HG02970 (cell line): ENCODE measurements at regions not wholly inside any gene's neighbourhood (a gene's known extent, or its start where the extent isn't known, plus 50 kb on each side); places are given as distances from the start of the nearest gene placed in this dataset.

Experiments used
- ATAC-seq: cut with Tn5 transposase; IDR thresholded peaks from one replicate; pipeline ENCODE4 v1.9.1; 2021; ENCODE audit warnings: mild to moderate bottlenecking, moderate library complexity, moderate number of reproducible peaks; ENCODE audit not compliant: unreplicated experiment, low FRiP score

- ATAC-seq: no peak
Measured at GRCh38 chr1:113255720-113256347, 134.5 kb upstream of the MAGI3 start.

DNA sequence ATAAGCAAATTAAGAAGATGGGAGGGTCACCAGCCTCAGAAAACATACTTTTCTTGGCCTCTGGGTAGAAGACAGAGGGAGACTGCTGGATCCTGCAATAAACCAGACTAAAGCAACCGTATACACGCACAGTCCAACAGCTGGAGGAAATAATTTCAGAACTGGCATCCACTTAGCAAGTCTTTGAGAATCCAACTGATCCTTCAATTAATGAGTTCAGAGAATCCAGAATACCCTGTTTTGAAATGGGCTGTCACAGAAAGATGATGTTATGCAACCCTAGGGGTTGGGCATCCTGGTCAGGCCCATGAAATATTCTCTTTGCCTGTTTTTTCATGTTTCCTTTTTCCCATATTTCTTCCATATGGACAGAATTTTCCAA, 134.0 kb upstream of the MAGI3 start:
- ATAC-seq: no peak

DNA sequence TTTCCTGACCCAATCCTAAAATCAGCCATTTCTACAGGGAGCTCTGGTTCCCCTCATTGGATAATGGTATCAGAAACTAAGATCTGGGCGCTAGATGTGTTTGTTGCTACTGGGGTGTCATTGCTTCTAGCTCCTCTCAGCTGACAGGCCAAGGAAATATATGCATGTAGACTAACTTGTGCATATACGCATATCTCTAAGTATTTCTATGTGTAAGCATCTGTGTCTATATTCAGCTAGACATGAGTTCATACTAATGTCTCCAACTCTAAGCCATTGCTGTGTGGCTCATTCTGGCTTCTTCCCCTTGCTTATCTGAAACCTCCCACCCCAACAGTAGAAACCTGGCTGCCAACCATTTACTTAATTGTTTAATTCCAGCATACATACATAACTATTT, 130.3 kb upstream of the MAGI3 start:
- no peak for ATAC-seq

- no peak for ATAC-seq
Measured at GRCh38 chr1:113265196-113265595, 125.1 kb upstream of the MAGI3 start.

- ATAC-seq: no peak
Measured at GRCh38 chr1:113266788-113267187, 123.5 kb upstream of the MAGI3 start.

DNA sequence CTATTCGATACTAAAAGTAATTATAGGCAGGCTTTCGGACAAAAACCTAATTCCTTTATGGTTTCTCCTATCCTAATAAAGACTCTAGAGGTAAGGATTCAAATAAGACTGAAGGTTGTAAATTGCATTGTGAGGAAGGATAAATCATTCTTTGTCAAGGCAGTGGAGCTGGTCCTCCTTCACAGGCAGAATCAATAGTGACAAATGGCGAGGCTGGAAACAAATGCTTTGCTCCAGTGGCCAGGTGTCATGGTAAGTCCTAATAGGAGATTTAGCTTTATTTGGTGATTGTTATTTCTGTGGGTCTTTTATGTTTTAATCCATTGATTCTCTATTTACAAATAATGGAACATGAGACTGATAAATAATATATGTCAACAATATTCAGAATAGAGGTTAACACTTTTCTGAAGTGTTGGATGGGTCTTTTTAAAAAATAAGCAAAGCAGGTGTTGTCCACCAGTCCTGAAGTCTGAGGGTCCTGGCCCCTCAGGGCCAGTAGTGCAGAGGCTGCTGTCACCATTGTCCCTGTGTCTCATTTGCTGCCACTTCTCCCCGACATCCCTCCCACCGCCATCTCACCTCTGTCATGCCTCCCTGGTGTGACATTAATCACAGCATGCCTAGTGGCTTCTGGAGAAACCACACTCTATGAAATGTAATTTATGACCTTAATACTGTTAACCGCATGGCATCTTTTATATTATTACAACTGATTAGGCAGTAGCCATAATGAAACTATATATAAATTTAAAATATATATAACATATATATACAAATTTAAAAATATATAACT, 120.9 kb upstream of the MAGI3 start:
- ATAC-seq: no peak

DNA sequence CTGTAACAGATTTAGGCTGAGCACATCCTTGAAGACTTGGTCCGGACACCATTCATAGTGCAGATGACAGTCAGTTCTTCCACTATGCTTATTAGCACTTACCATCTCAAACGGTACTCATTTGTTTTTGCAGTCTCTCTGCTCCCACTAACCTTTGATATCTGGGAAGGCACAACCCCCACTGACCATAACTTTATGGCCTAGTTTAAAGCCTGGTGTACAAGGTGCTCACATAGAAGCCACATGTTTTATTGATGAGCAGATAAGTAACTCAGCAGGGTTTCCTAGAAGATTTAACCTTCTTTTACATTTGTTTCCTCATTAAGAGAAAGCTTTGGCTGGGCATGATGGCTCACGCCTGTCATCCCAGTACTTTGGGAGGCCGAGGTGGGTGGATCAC, 119.3 kb upstream of the MAGI3 start:
- ATAC-seq: no peak

- no peak for ATAC-seq
Measured at GRCh38 chr1:113275083-113275482, 115.2 kb upstream of the MAGI3 start.

DNA sequence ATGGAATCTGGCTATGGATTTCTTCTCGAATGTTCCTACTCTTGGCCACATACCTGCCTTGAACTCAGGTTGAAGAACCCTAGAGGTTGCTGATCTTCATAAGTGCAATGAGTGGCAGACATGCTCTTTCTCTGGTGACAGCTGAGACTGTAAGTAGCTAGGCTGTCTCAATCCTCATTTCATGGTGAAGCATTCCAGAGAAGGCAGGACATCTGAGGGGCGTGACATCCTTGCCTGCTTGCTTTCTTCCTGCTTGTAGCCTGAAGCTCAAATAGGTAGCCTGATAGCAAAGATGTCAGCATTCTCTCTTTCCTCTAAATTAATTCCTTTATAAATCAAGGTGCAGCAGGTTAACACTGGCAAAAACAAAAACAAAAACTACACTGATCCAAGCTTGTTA, 114.6 kb upstream of the MAGI3 start:
- ATAC-seq: no peak

GRCh38 chr1:113276507-113276906, 113.8 kb upstream of the MAGI3 start:
- ATAC-seq: no peak

DNA sequence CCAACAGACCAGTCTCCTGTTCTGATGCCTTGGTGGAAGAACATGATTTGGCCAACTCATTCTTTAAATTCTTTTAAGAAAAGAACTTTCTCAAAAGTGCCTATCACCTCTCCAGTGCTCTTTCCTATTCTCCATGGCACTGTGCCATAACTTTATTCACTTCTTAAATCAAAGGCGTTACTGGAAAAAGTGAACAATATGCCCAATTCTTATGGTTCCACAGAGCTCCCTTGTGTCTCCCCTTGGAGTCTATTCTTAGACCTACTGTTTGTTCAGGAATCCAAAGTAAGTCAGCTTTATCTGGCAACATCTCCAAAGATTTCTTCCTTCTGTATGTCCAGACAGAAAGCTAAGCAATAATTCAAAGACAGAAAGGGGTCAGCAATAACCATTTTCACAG, 111.9 kb upstream of the MAGI3 start:
- no peak for ATAC-seq

- no peak for ATAC-seq
Measured at GRCh38 chr1:113278777-113279176, 111.5 kb upstream of the MAGI3 start.

GRCh38 chr1:113279776-113280391, 110.4 kb upstream of the MAGI3 start:
- ATAC-seq: no peak

GRCh38 chr1:113280581-113280980, 109.7 kb upstream of the MAGI3 start:
- ATAC-seq: no peak

DNA sequence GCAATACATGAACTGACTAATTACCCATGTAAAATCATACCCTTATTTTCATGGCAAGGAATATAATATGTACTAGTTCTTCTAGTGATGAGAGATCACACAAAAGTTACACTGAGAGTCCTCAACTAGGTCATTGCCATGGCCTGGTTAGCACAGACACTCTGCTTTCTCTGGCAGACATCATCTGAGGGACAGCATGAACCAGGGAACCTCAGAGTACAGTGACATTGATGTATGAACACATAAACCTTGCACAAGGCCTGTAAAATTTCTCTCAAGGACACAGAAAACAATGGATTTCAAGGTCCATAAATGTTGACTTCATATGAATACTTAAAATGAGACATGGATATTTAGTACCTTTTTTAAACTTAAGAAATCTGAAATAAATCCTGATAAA, 108.8 kb upstream of the MAGI3 start:
- no peak for ATAC-seq

DNA sequence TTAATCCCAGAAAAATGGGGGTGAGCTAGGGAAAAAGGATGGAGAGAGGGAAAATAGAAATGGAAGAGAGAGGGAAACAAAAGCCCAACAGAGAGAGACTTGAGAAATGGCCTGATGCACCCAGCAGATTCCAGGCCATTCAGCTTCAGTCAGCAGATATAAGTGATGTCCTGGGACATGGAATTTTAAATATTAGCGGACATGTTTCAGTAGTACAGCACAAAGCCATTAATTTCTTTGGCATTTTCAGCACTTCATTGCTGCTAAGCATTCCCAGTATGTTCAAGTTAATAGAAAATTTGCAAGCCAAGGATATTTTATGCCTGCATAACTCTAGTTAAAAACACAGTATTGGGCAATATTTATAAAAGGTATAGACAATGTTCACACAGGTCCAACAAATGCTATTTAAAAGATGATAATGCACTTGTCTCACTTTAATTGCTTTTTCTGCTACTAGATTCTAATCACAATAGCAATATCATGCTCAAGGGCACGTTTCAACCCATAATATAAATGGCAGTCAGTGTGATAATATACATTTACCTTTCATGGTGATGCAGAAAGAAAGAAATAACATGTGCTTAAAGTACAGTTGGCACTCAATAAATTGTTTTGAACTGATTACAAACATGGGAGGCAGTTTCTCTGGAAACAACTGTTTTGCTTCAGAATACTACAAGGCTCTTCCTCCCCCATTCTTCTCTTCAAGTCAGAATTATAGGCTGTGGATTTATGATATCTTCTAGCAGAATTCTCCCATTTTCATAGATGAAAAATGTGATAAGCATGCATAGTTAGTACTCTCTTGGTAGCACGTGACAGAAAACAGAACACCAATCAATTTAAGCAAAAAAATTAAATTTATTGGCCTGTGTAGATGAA, 108.1 kb upstream of the MAGI3 start:
- ATAC-seq: no peak

- ATAC-seq: no peak
Measured at GRCh38 chr1:113282893-113283285, 107.4 kb upstream of the MAGI3 start.

- no peak for ATAC-seq
Measured at GRCh38 chr1:113283914-113284313, 106.4 kb upstream of the MAGI3 start.

DNA sequence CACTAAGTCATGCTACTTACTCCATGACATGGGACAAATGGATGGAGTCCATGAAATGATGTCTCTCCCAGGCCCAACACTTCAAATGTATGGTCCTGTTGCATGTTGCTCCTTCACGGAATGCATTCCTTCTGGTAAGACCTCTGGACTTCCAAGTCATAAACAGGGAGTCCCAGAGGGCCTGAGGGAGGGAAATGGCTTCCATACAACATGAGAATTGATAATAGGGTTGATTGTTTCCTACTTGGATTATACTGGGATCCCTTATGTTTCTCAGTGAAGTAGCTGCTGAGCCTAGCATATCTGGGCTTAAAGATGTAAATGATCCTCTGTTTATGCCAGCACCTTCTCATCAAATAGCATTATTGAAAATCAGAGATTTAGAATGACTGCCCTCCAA, 104.2 kb upstream of the MAGI3 start:
- ATAC-seq: no peak

GRCh38 chr1:113291777-113292602, 98.3 kb upstream of the MAGI3 start:
- ATAC-seq: no peak
